RWPE1 (cell line): ENCODE measurements at regions not wholly inside any gene's neighbourhood (a gene's known extent, or its start where the extent isn't known, plus 50 kb on each side); places are given as distances from the start of the nearest gene placed in this dataset.

ENCODE experiments used
- CTCF ChIA-PET: fragments of 350-600 bp; sonication (Branson Sonifier 250); formaldehyde crosslinking; extraction: SDS; loops from one replicate; lab custom pipeline; 2021; lab: Yijun Ruan, JAX
- POLR2A ChIA-PET: fragments of 400-600 bp; formaldehyde crosslinking; extraction: SDS; loops from one replicate; lab custom pipeline; 2020; ENCODE audit warnings: antibody characterized with exemption; ENCODE audit not compliant: low non-redundant PET; lab: Yijun Ruan, JAX
- DNase-seq: peaks from one replicate; pipeline ENCODE4 v3.0.0; 2012; ENCODE audit warnings: low spot score
- H3K27ac ChIP-seq: fragments of 450-650 bp; 2 replicates; pipeline ENCODE4 v1.5.1; 2017
- TF ChIP-seq, protein P1 (sequence below): fragments of 450-650 bp; conservative IDR thresholded peaks from 2 replicates; pipeline ENCODE4 v1.5.1; 2017; ENCODE audit warnings: low read depth, mild to moderate bottlenecking

DNA sequence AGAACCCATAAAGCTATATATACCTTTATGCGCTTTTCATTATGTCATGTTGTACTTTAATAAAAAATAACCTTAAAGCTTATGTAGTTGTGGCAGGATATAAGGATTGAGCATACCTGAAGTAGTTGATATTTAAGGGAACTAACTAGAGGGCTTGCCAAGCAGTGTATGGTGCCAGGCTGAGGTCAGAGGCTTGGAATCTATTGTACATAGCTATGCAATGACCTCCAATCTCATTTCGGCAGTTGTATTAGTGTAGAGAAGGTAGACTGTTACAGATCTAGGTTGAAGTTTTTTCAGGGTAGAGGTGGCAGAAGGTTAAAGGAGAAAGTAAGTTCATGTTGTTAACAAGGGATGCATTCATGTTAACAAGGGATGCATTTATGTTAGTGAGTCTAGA is 397.7 kb upstream of the HS3ST5 start:
- POLR2A ChIA-PET, result no interaction called here
- CTCF ChIA-PET, result interaction anchor here (0.7 kb wide), 1 partner anchor 911 kb away, joined by 3 read pairs; no protein-coding TSS in a partner anchor
- H3K27ac ChIP-seq, result no peak overlapping the region
- no peak for DNase-seq
- TF ChIP-seq, protein P1, sequence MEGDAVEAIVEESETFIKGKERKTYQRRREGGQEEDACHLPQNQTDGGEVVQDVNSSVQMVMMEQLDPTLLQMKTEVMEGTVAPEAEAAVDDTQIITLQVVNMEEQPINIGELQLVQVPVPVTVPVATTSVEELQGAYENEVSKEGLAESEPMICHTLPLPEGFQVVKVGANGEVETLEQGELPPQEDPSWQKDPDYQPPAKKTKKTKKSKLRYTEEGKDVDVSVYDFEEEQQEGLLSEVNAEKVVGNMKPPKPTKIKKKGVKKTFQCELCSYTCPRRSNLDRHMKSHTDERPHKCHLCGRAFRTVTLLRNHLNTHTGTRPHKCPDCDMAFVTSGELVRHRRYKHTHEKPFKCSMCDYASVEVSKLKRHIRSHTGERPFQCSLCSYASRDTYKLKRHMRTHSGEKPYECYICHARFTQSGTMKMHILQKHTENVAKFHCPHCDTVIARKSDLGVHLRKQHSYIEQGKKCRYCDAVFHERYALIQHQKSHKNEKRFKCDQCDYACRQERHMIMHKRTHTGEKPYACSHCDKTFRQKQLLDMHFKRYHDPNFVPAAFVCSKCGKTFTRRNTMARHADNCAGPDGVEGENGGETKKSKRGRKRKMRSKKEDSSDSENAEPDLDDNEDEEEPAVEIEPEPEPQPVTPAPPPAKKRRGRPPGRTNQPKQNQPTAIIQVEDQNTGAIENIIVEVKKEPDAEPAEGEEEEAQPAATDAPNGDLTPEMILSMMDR, result no peak

DNA sequence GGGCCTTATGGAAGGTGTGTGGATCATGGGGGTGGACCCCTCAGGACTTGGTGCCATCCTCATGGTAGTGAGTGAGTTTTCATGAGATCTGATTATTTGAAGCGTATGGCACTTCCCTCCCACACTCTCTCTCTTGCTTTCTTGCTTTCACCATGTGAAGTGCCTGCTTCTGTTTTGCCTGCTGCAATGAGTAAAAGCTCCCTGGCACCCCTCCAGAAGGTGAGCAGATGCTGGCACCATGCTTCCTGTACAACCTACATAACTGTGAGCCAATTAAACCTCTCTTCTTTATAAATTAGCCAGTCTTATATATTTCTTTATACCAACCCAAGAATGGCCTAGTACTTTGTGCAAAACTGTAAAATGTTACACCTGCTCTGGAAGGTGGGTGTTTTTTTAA is 396.8 kb upstream of the HS3ST5 start:
- no peak overlapping the region for H3K27ac ChIP-seq
- ChIA-PET CTCF (no interaction called here), POLR2A (no interaction called here)

GRCh38 chr6:114735025-114735735 is 392.4 kb upstream of the HS3ST5 start:
- TF ChIP-seq, protein P1, result no peak
- H3K27ac ChIP-seq, result no peak overlapping the region

More for the DNA sequence above, 396.8 kb upstream of the HS3ST5 start:
- no peak for DNase-seq
- TF ChIP-seq, protein P1, result no peak

DNA sequence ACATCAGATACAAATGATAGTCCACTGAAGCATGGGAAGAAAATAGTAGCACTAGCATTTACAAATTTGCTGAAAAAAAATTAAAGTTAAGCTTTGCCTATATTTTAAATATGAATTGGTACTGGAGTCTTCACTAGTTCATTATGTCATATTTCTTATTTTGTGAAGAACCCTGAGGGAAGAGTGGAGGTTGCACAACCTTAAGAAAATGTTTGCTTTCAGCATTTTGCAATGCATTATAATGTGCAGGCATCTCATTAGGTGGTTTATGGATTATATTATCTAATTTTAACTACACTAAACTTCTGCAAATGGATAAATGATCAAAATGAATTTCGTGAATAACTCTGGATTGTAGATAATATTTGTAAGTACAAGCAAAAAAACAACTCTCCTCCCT is 390.8 kb upstream of the HS3ST5 start:
- CTCF ChIA-PET, result no interaction called here
- H3K27ac ChIP-seq, result no peak overlapping the region
- no peak for DNase-seq
- POLR2A ChIA-PET, result no interaction called here
- TF ChIP-seq, protein P1, result no peak

More at GRCh38 chr6:114735025-114735735, 392.4 kb upstream of the HS3ST5 start:
- ChIA-PET CTCF (interaction anchor here (0.6 kb wide), 1 partner anchor 359 kb away, joined by 3 read pairs; no protein-coding TSS in a partner anchor), POLR2A (no interaction called here)
- no peak for DNase-seq

GRCh38 chr6:114718716-114719270 is 376.0 kb upstream of the HS3ST5 start:
- no peak for DNase-seq
- TF ChIP-seq, protein P1, result no peak
- ChIA-PET POLR2A (no interaction called here), CTCF (no interaction called here)
- H3K27ac ChIP-seq, result no peak overlapping the region

GRCh38 chr6:114718186-114718585 is 375.4 kb upstream of the HS3ST5 start:
- CTCF ChIA-PET, result no interaction called here
- H3K27ac ChIP-seq, result no peak overlapping the region
- POLR2A ChIA-PET, result interaction anchor here (0.6 kb wide), 1 partner anchor 134 kb away, joined by 3 read pairs; no protein-coding TSS in a partner anchor

More at GRCh38 chr6:114718186-114718585, 375.4 kb upstream of the HS3ST5 start:
- DNase-seq, result no peak
- TF ChIP-seq, protein P1, result no peak
